GM12874 (cell line): ENCODE measurements at regions not wholly inside any gene's neighbourhood (a gene's known extent, or its start where the extent isn't known, plus 50 kb on each side); places are given as distances from the start of the nearest gene placed in this dataset.

Experiments
- CTCF ChIP-seq: IDR thresholded peaks from 2 replicates; pipeline ENCODE4 v1.5.1; 2011; ENCODE audit warnings: low read depth, mild to moderate bottlenecking, control low read depth, low read length, moderate library complexity; ENCODE audit not compliant: insufficient read depth

DNA sequence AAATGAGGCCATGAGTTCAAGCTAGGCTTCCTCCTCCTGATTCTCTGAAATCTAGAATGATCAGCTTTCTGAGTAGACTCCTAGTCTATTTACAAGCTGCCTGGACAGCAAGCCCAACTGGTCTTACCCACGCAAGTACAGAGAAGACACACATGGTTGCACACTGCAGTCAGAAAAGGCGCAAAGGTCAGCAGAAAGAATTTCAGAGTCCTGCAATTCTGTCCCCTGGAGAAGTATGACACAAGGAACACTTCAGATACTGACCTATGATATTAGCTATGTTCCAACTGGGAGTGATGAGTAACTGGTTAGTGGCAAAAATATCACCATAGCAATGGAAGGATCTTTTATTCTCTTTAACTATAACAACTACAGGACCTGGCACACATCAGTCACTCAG lies 336.1 kb upstream of the PKDCC start:
- no peak for TF ChIP-seq CTCF

- TF ChIP-seq CTCF, result no peak
Observed at GRCh38 chr2:41716497-41716896, 331.3 kb upstream of the PKDCC start.

DNA sequence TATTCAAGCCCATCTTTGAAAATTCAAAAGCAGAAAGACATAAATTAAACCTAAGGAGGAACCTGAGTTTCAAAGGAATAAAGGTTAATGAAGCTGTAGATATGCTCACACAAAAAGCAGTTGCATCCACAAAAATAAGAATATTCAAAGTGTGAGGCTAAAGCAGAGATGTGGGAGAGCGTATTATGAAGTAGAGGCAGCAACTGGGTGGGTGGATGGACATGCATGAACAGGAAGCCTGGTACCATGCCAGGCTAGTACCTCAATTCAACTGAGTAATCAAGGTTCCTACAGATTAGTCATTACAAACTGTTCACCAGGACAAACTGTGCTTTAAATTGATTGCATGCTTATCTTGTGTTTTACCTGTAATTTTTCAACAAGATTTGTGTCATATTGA lies 330.0 kb upstream of the PKDCC start:
- TF ChIP-seq CTCF, result no peak

- no peak for TF ChIP-seq CTCF
Observed at GRCh38 chr2:41718705-41719104, 329.1 kb upstream of the PKDCC start.

GRCh38 chr2:41719756-41720155 lies 328.1 kb upstream of the PKDCC start:
- TF ChIP-seq CTCF, result no peak

DNA sequence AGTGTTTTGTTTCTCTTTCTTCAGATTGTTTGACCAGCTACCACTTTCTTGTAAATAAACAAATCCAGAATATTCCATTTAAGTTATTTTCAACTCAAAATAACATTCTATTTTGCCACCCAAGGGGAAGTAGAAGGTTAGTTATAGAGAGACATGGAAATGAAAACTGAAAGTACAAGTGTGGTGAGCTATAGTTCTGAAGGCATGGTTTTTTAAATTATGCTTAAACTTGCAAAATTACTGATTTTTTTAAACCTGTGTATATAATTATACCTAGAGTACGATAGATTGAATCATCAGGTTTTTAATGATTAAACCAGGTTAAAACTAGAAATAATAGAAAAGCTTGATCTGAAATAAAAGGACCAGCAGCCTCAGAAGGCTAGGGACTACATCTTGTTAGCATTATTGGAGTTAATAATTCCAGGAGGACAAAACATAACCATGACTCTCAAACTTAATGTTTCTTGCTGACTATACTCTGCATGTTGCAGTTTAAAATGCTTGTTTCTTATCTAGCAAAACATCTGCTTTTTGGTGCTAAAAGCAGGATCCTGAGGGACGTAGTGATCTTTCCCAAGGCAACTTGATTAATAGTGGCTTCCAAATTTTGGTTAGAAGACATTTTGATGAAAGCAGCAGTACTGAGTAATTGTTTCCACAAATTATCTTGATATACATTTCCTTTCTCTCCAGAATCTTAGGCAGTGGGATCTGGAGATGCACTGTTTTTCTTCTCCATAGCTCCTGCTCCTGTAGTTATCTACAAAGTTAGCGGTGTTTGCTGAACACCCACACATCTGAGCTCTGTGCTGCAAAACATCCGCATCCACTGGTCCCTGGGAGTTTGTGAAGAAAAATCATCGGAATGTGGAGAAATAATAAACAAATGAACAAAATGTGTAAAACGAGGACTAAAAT lies 327.2 kb upstream of the PKDCC start:
- TF ChIP-seq CTCF, result no peak

- no peak for TF ChIP-seq CTCF
Observed at GRCh38 chr2:41722668-41723369, 325.0 kb upstream of the PKDCC start.
